HepG2 (cell line): ENCODE measurements at regions not wholly inside any gene's neighbourhood (a gene's known extent, or its start where the extent isn't known, plus 50 kb on each side); places are given as distances from the start of the nearest gene placed in this dataset.

ENCODE experiments used
- ARID5B ChIP-seq: IDR thresholded peaks from 2 replicates; pipeline ENCODE4 v1.4.0; 2020; ENCODE audit warnings: mild to moderate bottlenecking, missing genetic modification reagents
- FUBP1 ChIP-seq: sonication (generic); formaldehyde crosslinking; IDR thresholded peaks from 2 replicates; pipeline ENCODE4 v1.5.1; 2020; ENCODE audit warnings: missing genetic modification reagents, mild to moderate bottlenecking, borderline replicate concordance
- KAT8 ChIP-seq: IDR thresholded peaks from 2 replicates; pipeline ENCODE4 v1.6.1; 2016; ENCODE audit warnings: missing genetic modification reagents, missing compliant biosample characterization
- KIAA2018 ChIP-seq: sonication (generic); formaldehyde crosslinking; IDR thresholded peaks from 2 replicates; pipeline ENCODE4 v1.5.0; 2020; ENCODE audit warnings: mild to moderate bottlenecking, missing genetic modification reagents, borderline replicate concordance
- RBFOX2 ChIP-seq: fragments of 200-400 bp; formaldehyde crosslinking; IDR thresholded peaks from 2 replicates; pipeline ENCODE4 v1.6.1; 2017; ENCODE audit warnings: low read depth, mild to moderate bottlenecking, low read length
- RBM22 ChIP-seq: fragments of 200-400 bp; formaldehyde crosslinking; optimal IDR thresholded peaks from 2 replicates; pipeline ENCODE3; 2017; ENCODE audit warnings: mild to moderate bottlenecking, low read length, moderate library complexity
- TGIF2 ChIP-seq: IDR thresholded peaks from 2 replicates; pipeline ENCODE4 v1.6.1; 2016; ENCODE audit warnings: control low read depth, missing compliant biosample characterization
- ZNF672 ChIP-seq: sonication (generic); formaldehyde crosslinking; IDR thresholded peaks from 2 replicates; pipeline ENCODE4 v1.8.1; 2022; ENCODE audit warnings: missing genetic modification reagents
- ZNF687 ChIP-seq: sonication (generic); formaldehyde crosslinking; IDR thresholded peaks from 2 replicates; pipeline ENCODE4 v1.5.1; 2020; ENCODE audit warnings: mild to moderate bottlenecking, missing genetic modification reagents, moderate library complexity
- ZNF766 ChIP-seq: sonication (generic); formaldehyde crosslinking; IDR thresholded peaks from 2 replicates; pipeline ENCODE4 v1.5.0; 2020; ENCODE audit warnings: missing genetic modification reagents, borderline replicate concordance
- ZNF850 ChIP-seq: sonication (generic); formaldehyde crosslinking; conservative IDR thresholded peaks from 2 replicates; pipeline ENCODE4 v1.9.0; 2021; ENCODE audit warnings: mild to moderate bottlenecking, missing genetic modification reagents

- no peak for TF ChIP-seq FUBP1
- no peak for TF ChIP-seq ZNF672
- TF ChIP-seq RBM22 = no peak
- TF ChIP-seq ZNF687 (CRISPR knock-in tag) = no peak
- no peak for TF ChIP-seq ZNF766 (CRISPR knock-in tag)
- TF ChIP-seq RBFOX2 = no peak
- peak; percentile 53; the same call in 1 of the 2 replicates for TF ChIP-seq ARID5B (CRISPR knock-in tag)
- no peak for TF ChIP-seq ZNF850 (CRISPR knock-in tag)
- TF ChIP-seq KIAA2018 (CRISPR knock-in tag) = no peak
- TF ChIP-seq KAT8 (CRISPR knock-in tag) = peak; percentile 85
- no peak for TF ChIP-seq TGIF2 (CRISPR knock-in tag)
These were observed 83.5 kb upstream of the SPTLC3 start (continued) for GRCh38 chr20:12925210-12925755.
